HFFc6 (cell line): ENCODE measurements at regions not wholly inside any gene's neighbourhood (a gene's known extent, or its start where the extent isn't known, plus 50 kb on each side); places are given as distances from the start of the nearest gene placed in this dataset.

Source experiments
- DNase-seq: peaks from one replicate; pipeline ENCODE4 v3.0.0-alpha.2; 2018
- H3K27ac Mint-ChIP-seq: 2 replicates; pipeline ENCODE4 v1.8.0; 2020; ENCODE audit warnings: mild to moderate bottlenecking, mixed read lengths
- H3K27me3 Mint-ChIP-seq: 2 replicates; pipeline ENCODE4 v1.8.0; 2021; ENCODE audit warnings: mild to moderate bottlenecking, moderate library complexity, mixed read lengths; ENCODE audit not compliant: insufficient read depth
- H3K36me3 Mint-ChIP-seq: 2 replicates; pipeline ENCODE4 v1.8.0; 2021; ENCODE audit warnings: low read depth, mixed read lengths
- H3K4me1 Mint-ChIP-seq: 2 replicates; pipeline ENCODE4 v1.8.0; 2020; ENCODE audit warnings: low read depth, mixed read lengths
- H3K4me3 Mint-ChIP-seq: 2 replicates; pipeline ENCODE4 v1.8.0; 2020; ENCODE audit warnings: mild to moderate bottlenecking, moderate library complexity, mixed read lengths
- H3K9me3 Mint-ChIP-seq: 2 replicates; pipeline ENCODE4 v1.8.0; 2020; ENCODE audit warnings: mild to moderate bottlenecking, mixed read lengths
- TF ChIP-seq, protein P1 (sequence below): fragments of 200-600 bp; sonication (generic); IDR thresholded peaks from 2 replicates; pipeline ENCODE4 v1.5.0; 2021; ENCODE audit warnings: antibody characterized with exemption, mild to moderate bottlenecking

DNA sequence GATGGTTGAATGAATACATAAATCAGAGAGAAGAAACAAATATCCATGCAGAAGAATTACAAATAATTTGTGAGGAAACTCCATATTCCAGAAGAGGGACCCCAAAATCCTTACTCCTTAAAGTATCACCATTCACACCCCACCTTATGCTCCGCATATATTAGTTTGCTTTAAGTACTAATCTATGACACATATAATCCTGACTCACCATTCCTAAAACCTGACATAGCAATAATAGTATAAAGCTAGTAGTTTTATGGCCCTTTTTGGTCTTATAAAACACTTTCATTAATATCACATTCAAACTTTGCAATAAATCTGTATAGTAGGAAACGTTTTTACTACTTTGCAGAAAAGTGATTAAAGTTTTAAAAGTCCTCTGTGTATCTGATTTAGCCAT lies 719.0 kb upstream of the SLC39A10 start:
- H3K4me1 Mint-ChIP-seq = no peaks in the 10 kb centered on the region
- peaks cover 34% of the 10 kb centered on the region for H3K9me3 Mint-ChIP-seq
- TF ChIP-seq, protein P1, sequence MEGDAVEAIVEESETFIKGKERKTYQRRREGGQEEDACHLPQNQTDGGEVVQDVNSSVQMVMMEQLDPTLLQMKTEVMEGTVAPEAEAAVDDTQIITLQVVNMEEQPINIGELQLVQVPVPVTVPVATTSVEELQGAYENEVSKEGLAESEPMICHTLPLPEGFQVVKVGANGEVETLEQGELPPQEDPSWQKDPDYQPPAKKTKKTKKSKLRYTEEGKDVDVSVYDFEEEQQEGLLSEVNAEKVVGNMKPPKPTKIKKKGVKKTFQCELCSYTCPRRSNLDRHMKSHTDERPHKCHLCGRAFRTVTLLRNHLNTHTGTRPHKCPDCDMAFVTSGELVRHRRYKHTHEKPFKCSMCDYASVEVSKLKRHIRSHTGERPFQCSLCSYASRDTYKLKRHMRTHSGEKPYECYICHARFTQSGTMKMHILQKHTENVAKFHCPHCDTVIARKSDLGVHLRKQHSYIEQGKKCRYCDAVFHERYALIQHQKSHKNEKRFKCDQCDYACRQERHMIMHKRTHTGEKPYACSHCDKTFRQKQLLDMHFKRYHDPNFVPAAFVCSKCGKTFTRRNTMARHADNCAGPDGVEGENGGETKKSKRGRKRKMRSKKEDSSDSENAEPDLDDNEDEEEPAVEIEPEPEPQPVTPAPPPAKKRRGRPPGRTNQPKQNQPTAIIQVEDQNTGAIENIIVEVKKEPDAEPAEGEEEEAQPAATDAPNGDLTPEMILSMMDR = no peak
- H3K27ac Mint-ChIP-seq = no peak overlapping the region
- H3K27me3 Mint-ChIP-seq = no peaks in the 10 kb centered on the region
- no peaks in the 10 kb centered on the region for H3K36me3 Mint-ChIP-seq
- H3K4me3 Mint-ChIP-seq = no peak overlapping the region
- DNase-seq = no peak

GRCh38 chr2:194927489-194927888 lies 729.5 kb upstream of the SLC39A10 start:
- H3K9me3 Mint-ChIP-seq = peaks cover 17% of the 10 kb centered on the region; the same call in 1 of the 2 replicates
- no peak overlapping the region for H3K4me3 Mint-ChIP-seq
- DNase-seq = no peak
- no peak overlapping the region for H3K27ac Mint-ChIP-seq
- no peaks in the 10 kb centered on the region for H3K36me3 Mint-ChIP-seq
- H3K27me3 Mint-ChIP-seq = no peaks in the 10 kb centered on the region
- TF ChIP-seq, protein P1 = no peak
- H3K4me1 Mint-ChIP-seq = no peaks in the 10 kb centered on the region

- no peak overlapping the region for H3K4me3 Mint-ChIP-seq
- H3K36me3 Mint-ChIP-seq = no peaks in the 10 kb centered on the region
- no peaks in the 10 kb centered on the region for H3K4me1 Mint-ChIP-seq
- no peaks in the 10 kb centered on the region for H3K27me3 Mint-ChIP-seq
- DNase-seq = no peak
- H3K9me3 Mint-ChIP-seq = peaks cover 19% of the 10 kb centered on the region; the same call in 1 of the 2 replicates
- TF ChIP-seq, protein P1 = no peak
- H3K27ac Mint-ChIP-seq = no peak overlapping the region
These were observed 730.2 kb upstream of the SLC39A10 start for GRCh38 chr2:194926873-194927272.

DNA sequence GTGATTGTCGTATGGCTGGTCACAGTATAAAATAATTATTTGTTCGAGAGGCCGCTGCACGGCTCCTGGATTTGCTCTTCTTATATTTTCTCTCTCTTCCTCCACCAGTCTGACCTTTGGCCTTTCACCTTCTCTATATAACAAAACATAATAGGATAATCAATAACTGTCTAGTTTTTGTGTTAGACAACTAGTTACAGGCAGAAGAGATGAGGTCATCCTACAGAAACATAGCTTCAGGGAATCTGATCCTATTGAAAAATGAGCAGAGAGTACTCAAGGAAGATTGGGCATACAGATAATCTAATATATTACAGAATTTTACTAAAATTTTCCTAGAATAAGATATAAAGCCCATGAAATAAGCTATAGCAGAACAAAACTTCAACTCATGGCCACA lies 731.3 kb upstream of the SLC39A10 start:
- no peak for DNase-seq
- H3K27ac Mint-ChIP-seq = no peak overlapping the region
- H3K27me3 Mint-ChIP-seq = no peaks in the 10 kb centered on the region
- H3K9me3 Mint-ChIP-seq = peaks cover 18% of the 10 kb centered on the region
- H3K4me3 Mint-ChIP-seq = no peak overlapping the region
- TF ChIP-seq, protein P1 = no peak
- no peaks in the 10 kb centered on the region for H3K4me1 Mint-ChIP-seq
- H3K36me3 Mint-ChIP-seq = no peaks in the 10 kb centered on the region

GRCh38 chr2:194917519-194917918 lies 739.5 kb upstream of the SLC39A10 start:
- no peaks in the 10 kb centered on the region for H3K36me3 Mint-ChIP-seq
- peaks cover 32% of the 10 kb centered on the region for H3K9me3 Mint-ChIP-seq
- no peaks in the 10 kb centered on the region; the same call in 1 of the 2 replicates for H3K27me3 Mint-ChIP-seq
- no peak overlapping the region for H3K27ac Mint-ChIP-seq
- DNase-seq = no peak
- no peak overlapping the region for H3K4me3 Mint-ChIP-seq
- TF ChIP-seq, protein P1 = no peak
- H3K4me1 Mint-ChIP-seq = no peaks in the 10 kb centered on the region

GRCh38 chr2:194915485-194915884 lies 741.5 kb upstream of the SLC39A10 start:
- no peaks in the 10 kb centered on the region for H3K36me3 Mint-ChIP-seq
- no peaks in the 10 kb centered on the region for H3K4me1 Mint-ChIP-seq
- H3K27me3 Mint-ChIP-seq = no peaks in the 10 kb centered on the region; the same call in 1 of the 2 replicates
- DNase-seq = no peak
- H3K9me3 Mint-ChIP-seq = peaks cover 26% of the 10 kb centered on the region
- H3K27ac Mint-ChIP-seq = no peak overlapping the region
- TF ChIP-seq, protein P1 = no peak
- H3K4me3 Mint-ChIP-seq = no peak overlapping the region
